B cell (primary cell): ENCODE measurements at regions not wholly inside any gene's neighbourhood (a gene's known extent, or its start where the extent isn't known, plus 50 kb on each side); places are given as distances from the start of the nearest gene placed in this dataset.

Source experiments
- ATAC-seq: fragments of 200-7000 bp; cut with Tn5 transposase; one replicate; pipeline ENCODE4 v1.10.0; 2021; ENCODE audit warnings: low read depth, mild to moderate bottlenecking, moderate number of reproducible peaks, moderate library complexity
- CTCF ChIA-PET: fragments of 350-600 bp; sonication (Branson Sonifier 250); formaldehyde crosslinking; loops from one replicate; lab custom pipeline; 2021; ENCODE audit warnings: antibody characterized with exemption, inconsistent platforms; lab: Charles Lee
- POLR2A ChIA-PET: fragments of 350-600 bp; sonication (Branson Sonifier 250); formaldehyde crosslinking; loops from one replicate; lab custom pipeline; 2021; ENCODE audit warnings: antibody characterized with exemption; lab: Charles Lee
- DNase-seq: peaks from one replicate; pipeline ENCODE4 v3.0.0; 2013
- H2AFZ ChIP-seq: 2 replicates; pipeline ENCODE4 v1.6.1; 2012; ENCODE audit warnings: mild to moderate bottlenecking, low read depth, low read length; ENCODE audit not compliant: insufficient read depth, poor library complexity, severe bottlenecking
- H3K27ac ChIP-seq, 2 donors: 1 replicate in 1 of 2; 2 replicates in 1 of 2; pipeline ENCODE4 v1.5.1; 2012 to 2013; ENCODE audit warnings: low read length in 2 of 2, mild to moderate bottlenecking in 2 of 2, moderate library complexity in 1 of 2
- H3K27me3 ChIP-seq, 4 experiments: fragments of 200-600 bp in 1 of 4; sonication (generic) in 1 of 4; replicated peaks in 1 of 4; 1 replicate in 2 of 4; 2 replicates in 2 of 4; pipeline versions ENCODE4 v1.6.1 to v1.7.0; 2013 to 2016; ENCODE audit warnings: low read length in 3 of 4, mild to moderate bottlenecking in 2 of 4, mixed read lengths in 1 of 4, moderate library complexity in 1 of 4; ENCODE audit not compliant: insufficient read depth in 4 of 4, control insufficient read depth in 3 of 4; ENCODE audit errors: control extremely low read depth in 1 of 4
- H3K36me3 ChIP-seq, 2 experiments: replicated peaks in 1 of 2; 1 replicate in 1 of 2; 2 replicates in 1 of 2; pipeline versions ENCODE4 v1.6.1 to v1.7.1; 2013; ENCODE audit warnings: low read length in 1 of 2; ENCODE audit not compliant: insufficient read depth in 2 of 2, control insufficient read depth in 1 of 2; ENCODE audit errors: control extremely low read depth in 1 of 2, extremely low read depth in 1 of 2
- H3K4me1 ChIP-seq, 2 donors: fragments of 200-600 bp in 1 of 2; sonication (generic) in 1 of 2; 1 replicate in 1 of 2; 2 replicates in 1 of 2; pipeline versions ENCODE4 v1.5.1 to v1.6.1; 2013 to 2017; ENCODE audit warnings: low read length in 2 of 2; ENCODE audit not compliant: control insufficient read depth in 2 of 2, insufficient read depth in 2 of 2
- H3K4me2 ChIP-seq: replicated peaks from 2 replicates; pipeline ENCODE3; 2012; ENCODE audit warnings: mild to moderate bottlenecking, low read depth, low read length; ENCODE audit not compliant: poor library complexity, severe bottlenecking
- H3K4me3 ChIP-seq, 5 experiments: fragments of 200-600 bp in 1 of 5; sonication (generic) in 1 of 5; 1 replicate in 3 of 5; 2 replicates in 2 of 5; pipeline versions ENCODE4 v1.5.1 to v1.7.0; 2011 to 2016; ENCODE audit warnings: low read length in 4 of 5, mild to moderate bottlenecking in 4 of 5, low read depth in 2 of 5, control low read depth in 1 of 5, moderate library complexity in 1 of 5; ENCODE audit not compliant: insufficient read depth in 1 of 5; ENCODE audit errors: control extremely low read depth in 1 of 5, extremely low read depth in 1 of 5
- H3K79me2 ChIP-seq: fragments of 200-600 bp; sonication (generic); one replicate; pipeline ENCODE4 v1.6.0; 2016; ENCODE audit warnings: low read length; ENCODE audit not compliant: control insufficient read depth, insufficient read depth
- H3K9ac ChIP-seq: fragments of 200-600 bp; sonication (generic); 2 replicates; pipeline ENCODE4 v1.6.1; 2017; ENCODE audit warnings: mild to moderate bottlenecking, low read length, moderate library complexity
- H3K9me3 ChIP-seq, 3 donors: one replicate each; pipeline versions ENCODE4 v1.6.1 to v1.7.1; 2013; ENCODE audit warnings: low read length in 2 of 3; ENCODE audit not compliant: control insufficient read depth in 2 of 3, insufficient read depth in 1 of 3; ENCODE audit errors: control extremely low read depth in 1 of 3
- H4K20me1 ChIP-seq: 2 replicates; pipeline ENCODE4 v1.6.0; 2012; ENCODE audit warnings: mild to moderate bottlenecking, low read length; ENCODE audit not compliant: insufficient read depth, control insufficient read depth, poor library complexity, severe bottlenecking
- H3K27ac Mint-ChIP-seq: one replicate; pipeline ENCODE4 v1.8.0; 2021; ENCODE audit warnings: mixed read lengths
- H3K27me3 Mint-ChIP-seq: one replicate; pipeline ENCODE4 v1.8.0; 2021; ENCODE audit warnings: mixed read lengths
- H3K4me1 Mint-ChIP-seq: one replicate; pipeline ENCODE4 v1.8.0; 2021; ENCODE audit warnings: mixed read lengths
- H3K4me3 Mint-ChIP-seq: one replicate; pipeline ENCODE4 v1.8.0; 2021; ENCODE audit warnings: mixed read lengths
- H3K9me3 Mint-ChIP-seq: one replicate; pipeline ENCODE4 v1.8.0; 2022; ENCODE audit warnings: mixed read lengths; ENCODE audit not compliant: insufficient read depth
- CTCF ChIP-seq: fragments of 200-600 bp; IDR thresholded peaks from one replicate; pipeline ENCODE4 v1.8.0; 2022; ENCODE audit warnings: antibody characterized with exemption, mild to moderate bottlenecking
- EZH2 ChIP-seq: IDR thresholded peaks from 2 replicates; pipeline ENCODE4 v1.6.1; 2012; ENCODE audit warnings: borderline replicate concordance, low read depth, mild to moderate bottlenecking, moderate library complexity, low read length; ENCODE audit not compliant: insufficient read depth, poor library complexity, severe bottlenecking
- WGBS: methylation state at CpG from one replicate; pipeline ENCODE4 v1.1.5; 2013; ENCODE audit warnings: missing lambda C conversion rate; ENCODE audit not compliant: insufficient coverage; 5-methylcytosine and 5-hydroxymethylcytosine counted together
- intact Hi-C: fragments of 100-400 bp; cut with micrococcal nuclease; formaldehyde crosslinking; loops from one replicate; pipeline ENCODE4 v1.10.0; 2022

- Histone ChIP-seq H3K79me2 (no peaks in the 10 kb centered on the region), H3K27ac (no peak overlapping the region), H2AFZ (no peak overlapping the region), H4K20me1 (no peaks in the 10 kb centered on the region), H3K4me3 (no peak overlapping the region), H3K4me2 (no peak overlapping the region), H3K4me1 (peaks cover 0 to 20% of the 10 kb centered on the region in 2 donors), H3K9ac (no peak overlapping the region), H3K36me3 (no peaks in the 10 kb centered on the region), H3K9me3 (peaks cover 0 to 21% (median 0%) of the 10 kb centered on the region in 3 donors), H3K27me3 (peaks cover 0 to 55% (median 40%) of the 10 kb centered on the region in 4 experiments)
- ChIA-PET POLR2A (no interaction called here), CTCF (interaction anchor here (1.0 kb wide), 1 partner anchor 15 kb away, joined by 3 read pairs; no protein-coding TSS in a partner anchor)
- DNase-seq (no peak), ATAC-seq (no peak)
- Mint-ChIP-seq H3K4me3 (no peak overlapping the region), H3K4me1 (peaks cover 3% of the 10 kb centered on the region), H3K27ac (no peak overlapping the region), H3K27me3 (peaks cover 78% of the 10 kb centered on the region), H3K9me3 (no peaks in the 10 kb centered on the region)
- TF ChIP-seq CTCF (no peak), EZH2 (no peak)
- 86% methylated on average over 1 of the region's 4 CpGs for WGBS
- intact Hi-C loops = no loop called here
Observed at GRCh38 chr4:41870035-41870434, 65.2 kb upstream of the TMEM33 start.

GRCh38 chr4:41866799-41867677 is 68.2 kb upstream of the TMEM33 start:
- H3K4me3 ChIP-seq = no peak overlapping the region
- H3K4me2 ChIP-seq = peak overlapping the region; percentile 25
- ChIA-PET POLR2A (no interaction called here), CTCF (no interaction called here)
- ATAC-seq (no peak), DNase-seq (no peak)
- H3K9ac ChIP-seq = no peak overlapping the region
- peaks cover 0 to 15% of the 10 kb centered on the region in 2 donors for H3K4me1 ChIP-seq
- H3K27me3 Mint-ChIP-seq = peaks cover 82% of the 10 kb centered on the region
- H3K27ac ChIP-seq = no peak overlapping the region
- peaks cover 0 to 22% (median 0%) of the 10 kb centered on the region in 3 donors for H3K9me3 ChIP-seq
- peaks cover 0 to 43% (median 30%) of the 10 kb centered on the region in 4 experiments for H3K27me3 ChIP-seq
- no peaks in the 10 kb centered on the region for H3K9me3 Mint-ChIP-seq
- no peaks in the 10 kb centered on the region for H4K20me1 ChIP-seq
- TF ChIP-seq CTCF (no peak), EZH2 (no peak)
- H3K27ac Mint-ChIP-seq = no peak overlapping the region
- no peak overlapping the region for H2AFZ ChIP-seq
- H3K79me2 ChIP-seq = no peaks in the 10 kb centered on the region
- 3% methylated on average over 55 of the region's 55 CpGs for WGBS
- H3K4me3 Mint-ChIP-seq = no peak overlapping the region
- no peaks in the 10 kb centered on the region for H3K36me3 ChIP-seq
- peaks cover 3% of the 10 kb centered on the region for H3K4me1 Mint-ChIP-seq
- intact Hi-C loops = no loop called here
